HFFc6 (cell line): ENCODE measurements at regions not wholly inside any gene's neighbourhood (a gene's known extent, or its start where the extent isn't known, plus 50 kb on each side); places are given as distances from the start of the nearest gene placed in this dataset.
A peak's percentile ranks its signal among the peaks of the same experiment; 100 is the strongest.

Experiments
- DNase-seq: peaks from one replicate; pipeline ENCODE4 v3.0.0-alpha.2; 2018
- H3K27ac Mint-ChIP-seq: 2 replicates; pipeline ENCODE4 v1.8.0; 2020; ENCODE audit warnings: mild to moderate bottlenecking, mixed read lengths
- H3K27me3 Mint-ChIP-seq: 2 replicates; pipeline ENCODE4 v1.8.0; 2021; ENCODE audit warnings: mild to moderate bottlenecking, moderate library complexity, mixed read lengths; ENCODE audit not compliant: insufficient read depth
- H3K36me3 Mint-ChIP-seq: 2 replicates; pipeline ENCODE4 v1.8.0; 2021; ENCODE audit warnings: low read depth, mixed read lengths
- H3K4me1 Mint-ChIP-seq: 2 replicates; pipeline ENCODE4 v1.8.0; 2020; ENCODE audit warnings: low read depth, mixed read lengths
- H3K4me3 Mint-ChIP-seq: 2 replicates; pipeline ENCODE4 v1.8.0; 2020; ENCODE audit warnings: mild to moderate bottlenecking, moderate library complexity, mixed read lengths
- H3K9me3 Mint-ChIP-seq: 2 replicates; pipeline ENCODE4 v1.8.0; 2020; ENCODE audit warnings: mild to moderate bottlenecking, mixed read lengths
- CTCF ChIP-seq: fragments of 200-600 bp; sonication (generic); IDR thresholded peaks from 2 replicates; pipeline ENCODE4 v1.5.0; 2021; ENCODE audit warnings: antibody characterized with exemption, mild to moderate bottlenecking

GRCh38 chr20:11778206-11778570 is 139.5 kb upstream of the BTBD3 start:
- no peak for DNase-seq
- no peaks in the 10 kb centered on the region for H3K27me3 Mint-ChIP-seq
- peak overlapping the region; percentile 83 for H3K4me3 Mint-ChIP-seq
- TF ChIP-seq CTCF = no peak
- H3K36me3 Mint-ChIP-seq = no peaks in the 10 kb centered on the region
- no peaks in the 10 kb centered on the region for H3K9me3 Mint-ChIP-seq
- peak overlapping the region; percentile 79 for H3K27ac Mint-ChIP-seq
- peaks cover 36% of the 10 kb centered on the region for H3K4me1 Mint-ChIP-seq

- no peaks in the 10 kb centered on the region for H3K27me3 Mint-ChIP-seq
- peaks cover 36% of the 10 kb centered on the region for H3K4me1 Mint-ChIP-seq
- no peaks in the 10 kb centered on the region for H3K36me3 Mint-ChIP-seq
- DNase-seq = no peak
- no peak overlapping the region for H3K4me3 Mint-ChIP-seq
- H3K27ac Mint-ChIP-seq = no peak overlapping the region
- no peaks in the 10 kb centered on the region for H3K9me3 Mint-ChIP-seq
- TF ChIP-seq CTCF = no peak
These were observed 136.8 kb upstream of the BTBD3 start for GRCh38 chr20:11780765-11781369.

- no peaks in the 10 kb centered on the region for H3K9me3 Mint-ChIP-seq
- peaks cover 16% of the 10 kb centered on the region for H3K4me1 Mint-ChIP-seq
- no peak overlapping the region for H3K27ac Mint-ChIP-seq
- no peaks in the 10 kb centered on the region for H3K36me3 Mint-ChIP-seq
- H3K4me3 Mint-ChIP-seq = no peak overlapping the region
- no peaks in the 10 kb centered on the region for H3K27me3 Mint-ChIP-seq
- no peak for TF ChIP-seq CTCF
- no peak for DNase-seq
These were observed 134.4 kb upstream of the BTBD3 start for GRCh38 chr20:11783102-11783850.

- Mint-ChIP-seq H3K4me1 (peaks cover 17% of the 10 kb centered on the region), H3K27me3 (no peaks in the 10 kb centered on the region; the same call in 1 of the 2 replicates), H3K36me3 (no peaks in the 10 kb centered on the region), H3K9me3 (no peaks in the 10 kb centered on the region), H3K4me3 (no peak overlapping the region), H3K27ac (no peak overlapping the region)
- no peak for TF ChIP-seq CTCF
- DNase-seq = no peak
These were observed 131.7 kb upstream of the BTBD3 start for GRCh38 chr20:11785885-11786507.

- TF ChIP-seq CTCF = no peak
- no peaks in the 10 kb centered on the region; the same call in 1 of the 2 replicates for H3K27me3 Mint-ChIP-seq
These were observed 127.6 kb upstream of the BTBD3 start for GRCh38 chr20:11790046-11790445.

More at GRCh38 chr20:11790046-11790445, 127.6 kb upstream of the BTBD3 start:
- no peak for DNase-seq
- peaks cover 31% of the 10 kb centered on the region for H3K4me1 Mint-ChIP-seq
- H3K4me3 Mint-ChIP-seq = no peak overlapping the region
- H3K9me3 Mint-ChIP-seq = no peaks in the 10 kb centered on the region
- no peaks in the 10 kb centered on the region for H3K36me3 Mint-ChIP-seq
- H3K27ac Mint-ChIP-seq = no peak overlapping the region
